ENCODE measurements at regions not wholly inside any gene's neighbourhood (a gene's known extent, or its start where the extent isn't known, plus 50 kb on each side); places are given as distances from the start of the nearest gene placed in this dataset.

DNA sequence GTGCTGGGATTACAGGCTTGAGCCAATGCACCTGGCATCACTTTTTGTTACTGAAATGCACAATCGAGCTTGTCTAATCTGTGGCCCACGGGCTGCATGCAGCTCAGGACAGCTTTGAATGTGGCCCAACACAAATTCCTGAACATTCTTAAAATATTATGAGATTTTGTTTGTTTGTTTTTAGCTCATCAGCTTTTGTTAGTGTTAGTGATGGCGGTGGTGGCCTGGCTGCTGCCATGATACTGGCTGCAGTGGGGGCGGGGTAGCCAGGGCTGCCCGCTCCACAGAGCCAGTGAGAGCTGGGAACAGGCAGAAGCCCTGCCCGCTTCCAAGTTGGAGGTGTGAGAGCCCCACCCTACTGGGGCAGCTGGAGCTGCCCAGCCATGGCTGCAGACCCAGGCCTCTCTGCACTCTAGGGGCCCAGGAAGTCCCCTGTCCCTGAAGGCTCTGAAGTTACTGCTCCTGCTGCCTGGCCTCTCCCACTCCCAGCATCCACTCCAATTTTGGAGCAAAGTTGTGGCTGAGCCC lies 76.6 kb upstream of the SHB start:
- TF ChIP-seq POLR2A (IDR thresholded peaks at IDR 0.05) = no peak
- TF ChIP-seq, protein P1, sequence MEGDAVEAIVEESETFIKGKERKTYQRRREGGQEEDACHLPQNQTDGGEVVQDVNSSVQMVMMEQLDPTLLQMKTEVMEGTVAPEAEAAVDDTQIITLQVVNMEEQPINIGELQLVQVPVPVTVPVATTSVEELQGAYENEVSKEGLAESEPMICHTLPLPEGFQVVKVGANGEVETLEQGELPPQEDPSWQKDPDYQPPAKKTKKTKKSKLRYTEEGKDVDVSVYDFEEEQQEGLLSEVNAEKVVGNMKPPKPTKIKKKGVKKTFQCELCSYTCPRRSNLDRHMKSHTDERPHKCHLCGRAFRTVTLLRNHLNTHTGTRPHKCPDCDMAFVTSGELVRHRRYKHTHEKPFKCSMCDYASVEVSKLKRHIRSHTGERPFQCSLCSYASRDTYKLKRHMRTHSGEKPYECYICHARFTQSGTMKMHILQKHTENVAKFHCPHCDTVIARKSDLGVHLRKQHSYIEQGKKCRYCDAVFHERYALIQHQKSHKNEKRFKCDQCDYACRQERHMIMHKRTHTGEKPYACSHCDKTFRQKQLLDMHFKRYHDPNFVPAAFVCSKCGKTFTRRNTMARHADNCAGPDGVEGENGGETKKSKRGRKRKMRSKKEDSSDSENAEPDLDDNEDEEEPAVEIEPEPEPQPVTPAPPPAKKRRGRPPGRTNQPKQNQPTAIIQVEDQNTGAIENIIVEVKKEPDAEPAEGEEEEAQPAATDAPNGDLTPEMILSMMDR (IDR thresholded peaks at IDR 0.05) = no peak
